Esophagus squamous epithelium (tissue), 5 donors: ENCODE measurements at regions not wholly inside any gene's neighbourhood (a gene's known extent, or its start where the extent isn't known, plus 50 kb on each side); places are given as distances from the start of the nearest gene placed in this dataset.

ENCODE experiments used
- DNase-seq: peaks from one replicate; lab custom pipeline; 2025; lab: John Stamatoyannopoulos, UW
- H3K27ac ChIP-seq, 4 donors: fragments of 200-600 bp; sonication (generic); one replicate each; pipeline ENCODE4 v1.5.1; 2016 to 2019; ENCODE audit warnings: mild to moderate bottlenecking in 1 of 4
- H3K27me3 ChIP-seq, 4 donors: fragments of 200-600 bp; sonication (generic); 1 replicate in 3 of 4; 2 replicates in 1 of 4; pipeline versions ENCODE4 v1.5.1 to v1.6.0; 2017 to 2021; ENCODE audit warnings: antibody characterized with exemption in 1 of 4
- H3K36me3 ChIP-seq, 3 donors: fragments of 200-600 bp; sonication (generic); one replicate each; pipeline ENCODE4 v1.5.1; 2016 to 2019
- H3K4me1 ChIP-seq, 3 donors: fragments of 200-600 bp; sonication (generic); one replicate each; pipeline ENCODE4 v1.5.1; 2017 to 2019
- H3K4me3 ChIP-seq, 4 donors: fragments of 200-600 bp; sonication (generic); 1 replicate in 3 of 4; 2 replicates in 1 of 4; pipeline ENCODE4 v1.5.1; 2016 to 2019; ENCODE audit warnings: mild to moderate bottlenecking in 2 of 4, moderate library complexity in 1 of 4
- H3K9me3 ChIP-seq, 3 donors: fragments of 200-600 bp; sonication (generic); one replicate each; pipeline ENCODE4 v1.5.1; 2016 to 2019
- POLR2A ChIP-seq, 4 donors: fragments of 450-650 bp; IDR thresholded peaks; one replicate each; pipeline ENCODE4 v1.6.1; 2017; ENCODE audit warnings: antibody characterized with exemption in 4 of 4, mild to moderate bottlenecking in 4 of 4, moderate library complexity in 3 of 4
- WGBS, 2 donors: methylation state at CpG; one replicate each; pipeline ENCODE4 v1.1.5; 2018; 5-methylcytosine and 5-hydroxymethylcytosine counted together
- intact Hi-C: fragments of 100-400 bp; cut with DNase I; formaldehyde crosslinking; loops from one replicate; pipeline ENCODE4 v1.15.0; 2022
- TF ChIP-seq, protein P1 (sequence below), 6 experiments: fragments of 450-650 bp in 4 of 6; fragments of 200-600 bp in 2 of 6; sonication (generic) in 2 of 6; IDR thresholded peaks; one replicate each; pipeline ENCODE4 v1.5.1; 2016 to 2019; ENCODE audit warnings: antibody characterized with exemption in 6 of 6, mild to moderate bottlenecking in 4 of 6, moderate library complexity in 4 of 6
- donor health status: DM: yes; HTN: yes; CAD: no.

GRCh38 chr6:103893141-103893581 is 966.6 kb downstream of the HACE1 start:
- no peak for DNase-seq
- intact Hi-C loops: no loop called here

DNA sequence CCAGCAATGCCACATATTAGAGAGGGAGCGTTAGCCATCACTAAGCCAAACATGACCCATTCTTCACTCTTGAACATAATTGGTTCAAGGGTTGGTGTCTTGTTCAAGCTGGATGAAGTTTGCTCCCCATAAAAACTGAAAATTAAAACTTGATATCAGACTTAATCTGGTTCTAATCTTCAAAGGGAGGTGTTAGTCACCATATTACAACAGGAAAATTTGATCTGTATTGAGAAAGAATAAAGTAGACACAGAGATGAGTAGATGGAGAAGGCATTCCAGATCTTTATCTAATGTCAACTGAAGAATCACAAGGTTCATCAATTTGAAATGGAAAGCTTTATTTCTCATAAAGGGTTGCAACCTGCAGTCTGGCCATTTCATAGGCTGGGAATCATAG is 972.8 kb downstream of the HACE1 start:
- intact Hi-C loops: no loop called here
- H3K36me3 ChIP-seq: no peaks in the 10 kb centered on the region
- TF ChIP-seq, protein P1, sequence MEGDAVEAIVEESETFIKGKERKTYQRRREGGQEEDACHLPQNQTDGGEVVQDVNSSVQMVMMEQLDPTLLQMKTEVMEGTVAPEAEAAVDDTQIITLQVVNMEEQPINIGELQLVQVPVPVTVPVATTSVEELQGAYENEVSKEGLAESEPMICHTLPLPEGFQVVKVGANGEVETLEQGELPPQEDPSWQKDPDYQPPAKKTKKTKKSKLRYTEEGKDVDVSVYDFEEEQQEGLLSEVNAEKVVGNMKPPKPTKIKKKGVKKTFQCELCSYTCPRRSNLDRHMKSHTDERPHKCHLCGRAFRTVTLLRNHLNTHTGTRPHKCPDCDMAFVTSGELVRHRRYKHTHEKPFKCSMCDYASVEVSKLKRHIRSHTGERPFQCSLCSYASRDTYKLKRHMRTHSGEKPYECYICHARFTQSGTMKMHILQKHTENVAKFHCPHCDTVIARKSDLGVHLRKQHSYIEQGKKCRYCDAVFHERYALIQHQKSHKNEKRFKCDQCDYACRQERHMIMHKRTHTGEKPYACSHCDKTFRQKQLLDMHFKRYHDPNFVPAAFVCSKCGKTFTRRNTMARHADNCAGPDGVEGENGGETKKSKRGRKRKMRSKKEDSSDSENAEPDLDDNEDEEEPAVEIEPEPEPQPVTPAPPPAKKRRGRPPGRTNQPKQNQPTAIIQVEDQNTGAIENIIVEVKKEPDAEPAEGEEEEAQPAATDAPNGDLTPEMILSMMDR (IDR thresholded peaks at IDR 0.05): no peak
- no peak for TF ChIP-seq POLR2A (IDR thresholded peaks at IDR 0.05)
- H3K4me1 ChIP-seq: no peaks in the 10 kb centered on the region
- H3K27me3 ChIP-seq: no peaks in the 10 kb centered on the region
- no peak overlapping the region for H3K27ac ChIP-seq
- 71 to 73% methylated on average over 1 of the region's 1 CpG for WGBS, 2 donors
- no peaks in the 10 kb centered on the region for H3K9me3 ChIP-seq
- H3K4me3 ChIP-seq: no peak overlapping the region
- no peak for DNase-seq

More at GRCh38 chr6:103893141-103893581, 966.6 kb downstream of the HACE1 start:
- WGBS, 2 donors: 50 to 54% methylated on average over 2 of the region's 2 CpGs
- H3K4me3 ChIP-seq: no peak overlapping the region
- TF ChIP-seq, protein P1 (IDR thresholded peaks at IDR 0.05): no peak
- no peak for TF ChIP-seq POLR2A (IDR thresholded peaks at IDR 0.05)
- H3K4me1 ChIP-seq: no peaks in the 10 kb centered on the region
- no peaks in the 10 kb centered on the region for H3K27me3 ChIP-seq
- peaks cover 0 to 5% (median 0%) of the 10 kb centered on the region in 3 donors for H3K9me3 ChIP-seq
- no peak overlapping the region for H3K27ac ChIP-seq
- no peaks in the 10 kb centered on the region for H3K36me3 ChIP-seq

DNA sequence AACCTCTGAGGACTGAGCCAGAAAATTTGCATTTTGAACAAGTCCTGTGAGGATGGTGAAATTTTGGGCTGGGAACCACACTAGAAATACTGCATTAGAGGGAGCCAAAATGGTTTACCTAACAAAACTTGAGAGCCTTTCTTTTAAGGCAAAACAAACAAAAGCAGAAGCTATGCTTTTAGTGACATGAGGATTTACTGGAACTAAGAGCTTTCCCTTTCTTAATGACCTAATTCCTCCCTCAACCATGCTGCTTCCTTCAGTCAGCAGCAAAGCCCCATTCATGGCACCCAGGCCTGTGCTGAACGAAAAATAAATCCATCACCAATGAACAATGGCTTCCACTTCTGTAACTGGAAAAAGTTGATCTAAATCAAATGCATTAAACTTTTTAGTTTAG is 974.3 kb downstream of the HACE1 start:
- 43 to 50% methylated on average over 1 of the region's 1 CpG for WGBS, 2 donors
- Histone ChIP-seq H3K27me3 (no peaks in the 10 kb centered on the region), H3K27ac (no peak overlapping the region), H3K4me3 (no peak overlapping the region), H3K4me1 (no peaks in the 10 kb centered on the region), H3K9me3 (no peaks in the 10 kb centered on the region), H3K36me3 (no peaks in the 10 kb centered on the region)
- TF ChIP-seq, protein P1 (IDR thresholded peaks at IDR 0.05): no peak
- no peak for TF ChIP-seq POLR2A (IDR thresholded peaks at IDR 0.05)
- DNase-seq: no peak
- intact Hi-C loops: no loop called here

DNA sequence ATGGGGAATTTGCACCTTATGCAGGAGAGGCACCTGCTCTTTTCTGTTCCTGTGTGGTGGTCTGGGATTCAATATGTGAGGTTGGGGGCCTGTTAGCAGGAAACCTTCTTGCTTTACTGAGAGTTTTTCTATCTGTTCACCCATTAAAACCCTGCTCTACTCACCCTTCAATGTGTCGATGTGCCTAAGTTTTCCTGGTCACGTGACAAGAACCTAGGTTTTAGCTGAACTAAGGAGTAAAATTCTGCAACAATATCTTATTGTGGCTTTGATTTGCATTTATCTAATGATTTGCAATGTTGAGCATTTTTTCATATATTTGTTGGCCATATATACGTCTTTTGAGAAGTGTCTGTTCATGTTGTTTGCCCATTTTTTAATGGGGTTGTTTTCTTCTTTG is 979.9 kb downstream of the HACE1 start:
- Histone ChIP-seq H3K4me1 (no peaks in the 10 kb centered on the region), H3K9me3 (peaks cover 0 to 6% (median 2%) of the 10 kb centered on the region in 3 donors), H3K27ac (no peak overlapping the region), H3K4me3 (no peak overlapping the region), H3K36me3 (no peaks in the 10 kb centered on the region), H3K27me3 (no peaks in the 10 kb centered on the region)
- intact Hi-C loops: no loop called here
- 70 to 87% methylated on average over 3 of the region's 3 CpGs for WGBS, 2 donors
- TF ChIP-seq POLR2A (IDR thresholded peaks at IDR 0.05): no peak
- TF ChIP-seq, protein P1 (IDR thresholded peaks at IDR 0.05): no peak
- no peak for DNase-seq

- H3K4me1 ChIP-seq: no peaks in the 10 kb centered on the region
- TF ChIP-seq POLR2A (IDR thresholded peaks at IDR 0.05): no peak
- TF ChIP-seq, protein P1 (IDR thresholded peaks at IDR 0.05): no peak
- intact Hi-C loops: no loop called here
Observed at GRCh38 chr6:103875221-103875620, 984.5 kb downstream of the HACE1 start.

More at GRCh38 chr6:103875221-103875620, 984.5 kb downstream of the HACE1 start:
- Histone ChIP-seq H3K4me3 (no peak overlapping the region), H3K9me3 (peaks cover 0 to 6% (median 2%) of the 10 kb centered on the region in 3 donors), H3K36me3 (no peaks in the 10 kb centered on the region), H3K27ac (no peak overlapping the region), H3K27me3 (no peaks in the 10 kb centered on the region)
- DNase-seq: no peak
- 75 to 77% methylated on average over 3 of the region's 3 CpGs for WGBS, 2 donors
